GM18498 (cell line): ENCODE measurements at regions not wholly inside any gene's neighbourhood (a gene's known extent, or its start where the extent isn't known, plus 50 kb on each side); places are given as distances from the start of the nearest gene placed in this dataset.

Experiments used
- ATAC-seq: cut with Tn5 transposase; IDR thresholded peaks from one replicate; pipeline ENCODE4 v1.9.1; 2021; ENCODE audit warnings: mild to moderate bottlenecking, moderate library complexity; ENCODE audit not compliant: unreplicated experiment

DNA sequence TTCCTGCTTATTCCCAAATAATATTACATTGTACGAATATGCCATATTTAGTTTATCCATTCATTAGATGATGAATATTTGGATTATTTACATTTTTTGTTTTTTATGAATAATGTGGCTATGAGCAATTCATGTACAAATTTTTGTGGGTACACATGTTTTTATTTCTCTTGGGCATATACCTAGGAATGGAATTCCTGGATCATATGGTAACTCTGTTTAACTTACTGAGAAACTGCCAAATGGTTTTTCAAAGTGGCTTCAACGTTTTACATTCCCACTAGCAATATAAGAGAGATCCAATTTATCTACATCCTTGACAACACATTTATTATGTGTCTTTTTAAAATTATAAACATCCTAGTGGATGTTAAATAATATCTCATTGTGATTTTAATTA is 362.0 kb upstream of the TMCO5A start:
- ATAC-seq = no peak

DNA sequence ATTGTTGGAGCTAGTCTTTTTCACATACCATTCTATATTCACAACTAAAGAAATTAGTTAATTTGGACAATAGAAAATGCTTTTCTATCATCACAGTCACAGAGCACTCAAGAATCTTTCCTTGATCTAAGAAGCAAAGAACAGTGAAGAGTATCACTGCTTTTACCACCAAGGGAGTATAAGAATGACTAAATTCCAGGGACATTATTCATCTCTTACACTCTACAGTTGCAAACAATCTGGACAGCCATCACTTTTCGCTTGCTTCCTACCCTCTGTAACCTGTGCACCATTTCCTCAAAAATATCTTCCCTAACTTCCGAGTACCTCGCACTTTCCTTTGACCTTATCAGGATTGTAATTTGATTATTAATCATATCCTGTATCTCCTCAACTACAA is 359.5 kb upstream of the TMCO5A start:
- no peak for ATAC-seq

DNA sequence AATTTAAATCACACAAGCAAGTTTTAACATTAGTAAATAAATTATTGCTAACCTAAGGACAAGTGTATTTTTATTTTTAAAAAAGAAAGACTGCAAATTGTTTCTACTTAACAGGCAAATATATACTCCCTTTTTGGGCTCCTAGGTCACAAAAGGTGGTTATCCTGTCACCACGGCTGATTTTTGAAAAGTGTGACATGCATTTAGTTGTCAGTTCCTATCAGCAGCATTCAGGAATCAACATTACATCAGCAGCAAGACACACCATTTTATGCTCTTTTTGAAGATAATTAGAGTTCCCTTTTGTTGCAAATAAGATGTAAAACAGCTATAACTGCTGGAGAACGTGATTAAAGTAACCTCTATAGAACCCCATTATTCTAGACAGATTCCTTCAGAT is 357.5 kb upstream of the TMCO5A start:
- ATAC-seq = no peak

DNA sequence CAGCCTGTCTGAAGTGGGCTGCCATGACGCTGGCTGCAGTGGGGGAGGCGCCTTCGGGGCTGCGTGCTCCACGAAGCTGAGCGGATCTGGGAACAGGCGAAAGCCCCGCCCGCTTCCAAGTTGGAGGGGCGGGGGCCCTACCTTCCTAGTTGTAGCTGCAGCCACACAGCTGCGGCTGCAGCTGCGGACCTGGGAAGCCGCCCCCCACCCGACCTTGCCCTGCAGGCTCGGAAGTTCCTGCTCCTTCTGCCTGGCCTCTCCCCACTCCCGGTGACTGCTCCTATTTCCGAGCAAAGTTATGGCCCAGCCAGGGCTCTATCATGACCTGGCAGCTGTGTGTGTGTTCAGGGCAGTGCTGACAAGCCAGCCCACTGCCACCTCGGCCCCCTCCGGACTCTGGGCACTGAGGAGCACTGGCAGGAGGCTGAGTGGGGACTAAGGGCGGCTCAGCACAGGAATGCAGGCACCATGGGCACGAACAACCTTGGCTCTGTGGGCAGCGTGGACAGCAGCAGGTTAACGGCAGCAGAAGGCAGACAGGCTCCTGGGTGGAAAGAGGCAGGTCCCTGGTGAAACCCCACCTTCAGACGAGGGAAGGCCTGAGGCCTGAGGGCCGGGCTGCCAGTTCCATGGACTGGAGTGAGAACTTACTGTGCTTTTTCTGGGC is 352.4 kb upstream of the TMCO5A start:
- no peak for ATAC-seq

DNA sequence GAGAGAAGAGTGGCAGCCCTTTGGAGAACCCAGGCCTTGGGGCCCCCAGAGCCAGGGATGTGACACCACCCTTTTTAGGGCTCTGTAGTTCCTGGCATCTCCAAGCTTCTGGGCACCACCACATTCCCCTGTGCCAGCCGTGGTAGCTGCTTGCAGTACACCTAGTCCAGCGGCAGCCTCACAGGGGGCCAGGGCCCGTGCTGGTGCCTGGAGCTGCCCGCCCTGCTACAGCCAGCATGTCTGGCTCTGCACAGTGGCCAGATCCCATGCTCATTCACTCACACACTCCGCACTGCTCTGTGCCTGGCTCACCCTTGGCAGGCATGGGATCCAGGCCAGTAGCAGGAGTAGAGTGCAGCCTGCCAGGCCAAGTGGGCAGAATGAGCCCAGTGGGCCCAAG is 351.6 kb upstream of the TMCO5A start:
- no peak for ATAC-seq

DNA sequence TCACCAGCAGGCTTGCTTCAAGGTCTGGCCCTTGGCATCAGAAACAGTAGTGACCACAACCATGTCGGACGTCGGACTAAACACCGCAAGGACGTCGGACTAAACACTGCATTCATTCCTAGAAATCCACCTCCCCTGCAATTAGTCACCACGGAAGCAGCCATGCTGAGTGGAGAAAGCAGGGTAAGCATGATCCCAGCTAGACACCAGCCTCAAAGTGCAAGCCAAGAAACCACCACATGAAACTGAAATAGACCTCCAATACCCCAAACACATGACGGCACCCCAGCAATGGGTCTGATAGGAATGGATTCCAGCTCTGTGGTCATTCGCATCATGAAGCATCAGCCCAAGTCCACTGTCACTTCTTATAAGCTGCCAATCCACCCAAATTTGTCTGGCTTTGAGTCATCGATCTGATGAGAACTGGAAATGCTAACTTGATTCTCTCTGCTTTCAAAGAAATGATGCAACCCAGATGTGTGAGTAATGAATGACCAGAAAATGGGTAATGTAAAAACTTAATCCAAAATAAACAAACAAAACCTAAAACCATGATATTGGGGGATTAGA is 348.3 kb upstream of the TMCO5A start:
- no peak for ATAC-seq

DNA sequence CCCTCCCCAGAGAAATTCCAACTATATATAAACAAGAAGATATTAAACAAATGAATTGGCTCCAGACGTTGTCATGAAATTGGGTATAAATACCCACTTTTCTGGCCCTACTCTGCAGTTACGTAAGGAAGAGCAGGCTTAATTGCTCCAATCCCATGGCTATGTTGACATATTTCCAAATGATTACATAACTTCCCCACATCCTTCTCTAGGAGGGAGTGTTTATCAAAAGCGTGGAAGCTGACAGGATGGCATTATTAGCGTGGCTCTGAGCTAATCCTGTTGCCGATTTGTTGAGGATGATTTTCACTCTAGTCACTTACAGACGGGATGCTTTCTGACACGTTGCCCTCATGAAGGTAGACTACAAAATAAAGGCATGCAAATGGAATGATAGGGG is 347.5 kb upstream of the TMCO5A start:
- no peak for ATAC-seq

DNA sequence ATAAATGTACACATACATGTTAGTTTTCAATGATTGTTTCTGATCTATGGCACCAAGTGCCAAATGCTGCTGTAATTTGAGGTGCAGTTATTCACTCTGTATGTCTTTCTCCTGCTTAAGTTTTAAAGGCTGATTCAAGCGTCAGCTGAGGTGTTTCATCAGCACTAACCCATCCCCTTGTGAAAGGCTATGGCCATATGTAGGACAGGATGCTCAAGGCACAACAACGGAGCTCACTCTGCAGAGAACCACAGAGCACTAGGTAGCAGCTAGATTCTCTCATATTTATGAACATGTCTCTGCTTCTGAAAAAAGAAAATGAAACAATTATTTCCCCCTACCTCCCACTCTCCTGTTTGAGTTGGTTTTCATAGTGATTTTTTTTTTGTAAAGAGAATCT is 340.0 kb upstream of the TMCO5A start:
- no peak for ATAC-seq

DNA sequence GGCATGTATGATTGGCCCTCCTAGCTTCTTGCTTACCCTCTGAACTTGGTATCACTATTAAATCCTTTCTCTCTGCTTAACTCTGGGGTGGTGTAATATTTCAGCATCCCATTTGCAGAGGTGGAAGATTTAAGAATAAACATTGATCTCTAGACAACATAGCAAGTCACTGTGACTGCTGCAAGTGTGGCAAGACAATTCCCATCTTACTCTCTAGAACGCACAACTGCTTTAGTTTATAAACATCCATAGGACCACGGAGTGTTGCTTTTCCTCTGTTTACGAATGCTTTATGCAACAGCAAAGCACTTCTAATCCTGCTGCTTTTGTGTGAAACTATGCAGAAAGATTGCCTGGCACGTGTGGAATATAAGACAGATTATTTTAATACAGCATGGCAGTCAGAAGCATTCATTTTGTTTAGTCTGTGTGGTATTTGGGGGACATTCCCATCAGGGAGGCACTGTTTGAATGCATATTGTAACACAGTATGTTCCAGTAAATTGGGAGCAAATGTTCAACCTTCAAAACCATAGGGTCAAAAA is 338.9 kb upstream of the TMCO5A start:
- ATAC-seq = no peak

DNA sequence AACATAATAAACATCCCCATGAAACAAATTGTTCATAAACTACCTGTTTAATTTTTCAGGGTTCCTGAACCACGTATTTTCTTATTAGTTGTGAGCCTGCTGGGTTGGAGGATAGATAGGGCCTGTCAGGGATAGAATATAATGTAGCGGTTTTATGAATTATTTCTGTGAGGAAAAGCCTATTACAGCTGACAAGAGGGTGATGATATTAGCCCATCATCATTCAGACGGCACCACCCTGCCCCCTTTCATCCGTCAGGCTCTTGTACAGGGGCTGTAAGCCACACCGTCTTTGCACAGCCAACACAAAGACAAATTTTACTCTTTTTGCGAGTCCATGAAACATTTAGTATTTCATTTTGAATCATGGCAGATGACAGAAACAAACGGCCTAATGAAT is 335.3 kb upstream of the TMCO5A start:
- no peak for ATAC-seq

DNA sequence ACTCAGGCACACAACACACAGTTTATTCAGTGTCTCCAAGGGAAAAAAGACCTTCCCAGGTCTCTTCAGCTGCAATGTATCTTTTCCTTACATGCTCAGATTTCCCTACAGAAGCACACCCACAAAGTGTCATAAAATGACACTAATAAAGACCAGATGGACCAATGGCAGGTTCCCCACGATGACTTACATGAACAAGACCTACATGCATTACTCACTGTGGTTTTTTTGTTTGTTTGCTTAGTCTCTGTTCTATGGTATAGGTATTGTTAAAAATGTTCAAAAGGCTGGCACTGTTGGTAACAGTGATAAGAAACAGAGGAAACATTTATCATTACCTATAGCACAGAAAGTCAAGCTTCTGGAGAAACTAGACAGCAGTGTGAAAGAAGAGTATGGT is 318.2 kb upstream of the TMCO5A start:
- ATAC-seq = no peak

DNA sequence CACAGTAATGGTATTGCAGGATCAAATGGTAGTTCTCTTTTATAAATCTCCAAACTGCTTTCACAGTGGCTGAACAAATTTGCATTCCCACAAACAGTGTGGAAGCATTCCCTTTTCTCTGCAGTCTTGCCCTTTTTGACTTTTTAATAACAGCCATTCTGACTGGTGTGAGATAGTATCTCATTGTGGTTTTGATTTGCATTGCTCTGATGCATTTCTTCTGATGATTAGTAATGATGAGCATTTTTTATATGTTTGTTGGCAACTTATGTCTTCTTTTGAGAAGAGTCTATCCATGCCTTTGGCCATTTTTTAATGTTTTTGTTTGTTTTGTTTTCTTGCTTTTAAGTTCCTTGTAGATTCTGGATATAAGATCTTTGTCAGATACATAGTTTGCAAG is 316.1 kb upstream of the TMCO5A start:
- no peak for ATAC-seq

DNA sequence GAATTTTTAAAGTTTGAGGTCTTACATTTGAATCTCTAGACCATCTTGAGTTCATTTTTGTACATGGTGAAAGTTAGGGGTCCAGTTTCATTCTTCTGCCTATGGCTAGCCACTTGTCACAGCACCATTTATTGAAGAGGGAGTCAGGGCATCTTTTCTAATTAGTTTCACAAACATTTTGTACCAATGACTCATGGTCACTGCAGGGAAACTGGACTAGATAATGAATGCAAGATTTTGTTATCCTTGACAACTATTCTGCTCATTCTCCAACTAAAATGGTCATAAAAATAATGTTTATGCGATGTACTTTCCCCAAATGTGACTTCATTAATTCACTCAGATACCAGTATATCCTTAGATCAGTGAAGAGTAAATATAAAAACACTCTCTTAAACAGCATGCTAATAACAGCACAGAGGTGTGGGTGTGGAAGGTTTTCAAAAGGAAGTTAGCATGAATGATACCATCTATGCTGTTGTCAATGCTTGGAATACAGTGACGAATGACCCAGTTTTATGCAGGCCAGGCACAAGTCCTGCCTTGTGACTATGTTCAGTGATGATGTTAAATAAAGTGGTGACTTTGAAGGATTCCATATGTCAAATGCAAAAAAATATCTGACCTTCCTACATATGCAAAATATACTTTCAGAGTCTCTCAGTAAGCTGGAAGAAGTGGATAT is 314.9 kb upstream of the TMCO5A start:
- no peak for ATAC-seq

DNA sequence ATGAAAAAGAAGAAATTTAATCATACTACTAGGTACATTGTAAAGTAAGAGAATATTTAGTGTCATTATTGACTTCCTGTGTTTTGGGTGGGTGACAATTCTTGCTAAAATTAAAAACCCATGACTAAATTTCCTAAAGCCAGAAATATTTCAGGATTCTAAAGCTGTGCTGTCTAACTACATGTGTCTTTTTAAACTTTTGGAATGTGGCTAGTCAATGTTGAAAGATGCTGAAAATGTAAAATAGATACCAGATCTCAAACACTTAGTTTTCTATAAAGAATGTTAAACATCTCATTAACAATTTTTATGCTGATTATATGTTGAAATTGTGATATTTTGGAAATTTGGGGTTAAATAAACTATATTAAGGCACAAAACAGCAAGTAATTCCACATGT is 308.9 kb upstream of the TMCO5A start:
- ATAC-seq = no peak

DNA sequence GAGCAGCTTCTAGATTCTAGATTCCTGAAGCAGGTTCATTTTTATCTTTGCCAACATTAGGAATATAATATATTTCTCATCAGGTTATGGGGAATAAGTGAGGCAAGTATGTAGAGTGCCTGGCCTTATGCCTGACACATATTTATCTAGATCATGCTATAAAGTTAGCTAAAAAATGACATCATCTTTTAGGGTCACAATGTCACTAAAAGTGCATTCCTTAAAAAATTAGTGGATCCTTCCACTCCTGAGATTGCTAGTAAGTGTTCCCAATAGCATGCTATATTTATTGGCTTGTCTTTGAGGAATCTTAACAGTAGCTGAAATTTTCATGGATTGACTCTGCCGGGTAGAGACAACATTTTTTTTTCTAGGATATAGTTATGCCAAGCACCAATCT is 305.9 kb upstream of the TMCO5A start:
- no peak for ATAC-seq

DNA sequence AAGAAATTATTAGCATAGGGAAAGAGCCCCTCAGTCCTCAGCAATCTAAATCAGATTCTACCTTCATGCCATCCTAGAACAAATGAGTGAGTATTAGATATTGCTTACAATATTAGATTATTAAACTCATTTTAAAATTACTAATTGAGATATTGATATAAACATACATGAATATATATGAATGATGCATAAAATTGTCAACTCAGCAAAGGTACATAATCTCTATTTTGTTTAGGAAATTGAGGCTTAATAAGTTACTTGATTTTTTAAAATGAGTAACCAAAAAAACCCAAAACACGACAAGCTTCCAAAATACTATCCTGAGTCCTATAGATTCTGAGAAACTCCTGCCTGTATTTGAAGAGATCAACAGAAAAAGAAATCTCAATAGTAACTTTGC is 297.7 kb upstream of the TMCO5A start:
- no peak for ATAC-seq

DNA sequence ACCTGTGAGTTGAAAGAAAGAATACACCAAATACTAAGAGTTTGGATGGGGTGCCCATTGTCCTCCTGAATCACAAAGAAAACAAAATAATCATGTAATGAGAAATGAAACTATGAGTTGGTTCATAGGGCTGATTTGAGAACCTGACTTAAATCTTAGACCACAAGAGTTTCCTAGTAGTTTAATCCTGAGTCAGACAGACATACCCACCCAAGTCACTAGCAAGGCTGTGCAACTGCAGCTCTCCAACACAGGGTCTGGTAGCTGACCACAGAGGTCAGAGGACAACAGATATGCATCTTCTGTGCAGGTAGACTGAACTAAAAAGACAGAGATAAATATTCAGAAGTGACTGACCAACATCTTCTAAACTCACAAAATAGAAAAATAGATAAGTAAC is 296.3 kb upstream of the TMCO5A start:
- no peak for ATAC-seq

DNA sequence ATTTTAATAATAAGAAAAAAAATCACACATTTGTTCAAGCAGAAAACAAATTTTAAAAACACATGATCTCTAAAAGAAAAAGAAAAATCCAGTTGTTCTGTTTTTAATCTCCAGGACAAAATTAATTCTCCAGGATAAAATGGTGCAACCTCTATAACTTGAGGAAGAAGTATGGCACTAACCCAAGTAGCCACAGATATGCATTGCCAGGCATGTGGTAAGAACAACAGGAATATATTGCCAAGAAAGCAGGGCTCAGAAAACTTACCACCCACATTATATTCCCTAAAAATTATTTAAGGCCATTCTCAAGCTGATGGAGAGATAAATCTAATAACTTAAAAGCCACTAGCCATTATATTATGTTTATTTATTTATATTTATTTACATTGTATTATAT is 295.7 kb upstream of the TMCO5A start:
- no peak for ATAC-seq

DNA sequence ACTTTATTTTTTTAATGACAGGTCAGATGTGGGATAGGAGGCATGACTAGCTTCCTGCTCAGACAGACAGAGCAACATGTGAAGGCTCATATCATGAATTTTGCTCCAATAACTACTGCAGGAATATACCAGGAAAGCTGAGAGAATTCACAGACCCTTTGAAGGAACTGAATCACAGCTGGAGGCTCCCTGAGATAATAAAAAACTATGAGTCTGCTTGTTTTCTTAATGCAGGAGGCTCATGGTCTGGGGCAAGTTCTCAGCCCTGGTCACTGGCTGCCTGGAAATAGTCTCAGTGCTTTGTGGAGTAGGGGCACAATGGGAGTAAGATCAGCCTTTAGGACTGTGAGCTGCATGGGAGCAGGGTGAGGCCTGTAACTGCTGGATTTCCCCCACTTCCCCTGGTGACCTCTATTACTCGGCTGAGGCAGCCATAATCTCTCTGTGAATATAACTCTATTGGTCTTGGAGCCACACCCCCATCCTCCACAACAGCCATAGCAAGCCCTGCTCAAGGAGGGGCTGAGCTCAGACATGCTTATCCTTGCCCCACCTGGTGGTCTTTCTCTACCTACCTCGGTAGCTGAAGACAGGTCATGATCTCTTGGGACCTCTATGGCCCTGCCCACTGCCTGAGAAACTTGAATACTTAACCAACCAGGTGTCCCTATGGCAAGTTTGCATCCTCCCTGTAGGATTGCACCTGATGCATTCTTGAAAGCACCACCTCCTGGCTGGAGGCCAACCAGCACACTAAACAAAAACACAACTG is 281.6 kb upstream of the TMCO5A start:
- no peak for ATAC-seq

DNA sequence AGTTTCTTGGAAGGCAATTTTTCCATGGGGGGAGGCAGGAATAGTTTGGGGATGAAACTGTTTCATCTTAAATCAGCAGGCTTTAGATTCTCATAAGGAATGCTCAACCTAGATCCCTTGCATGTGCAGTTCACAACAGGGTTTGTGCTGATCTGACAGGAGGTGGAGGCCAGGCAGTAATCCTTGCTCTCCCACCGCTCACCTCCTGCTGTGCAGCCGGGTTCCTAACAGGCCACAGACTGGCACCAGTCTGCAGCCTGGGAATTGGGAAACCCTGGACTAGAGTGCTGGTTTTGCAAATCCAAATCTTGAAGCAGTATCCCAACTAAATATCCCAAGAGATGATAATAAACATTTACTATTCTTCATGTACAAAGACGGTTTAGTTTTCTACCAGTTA is 256.3 kb upstream of the TMCO5A start:
- ATAC-seq = no peak

DNA sequence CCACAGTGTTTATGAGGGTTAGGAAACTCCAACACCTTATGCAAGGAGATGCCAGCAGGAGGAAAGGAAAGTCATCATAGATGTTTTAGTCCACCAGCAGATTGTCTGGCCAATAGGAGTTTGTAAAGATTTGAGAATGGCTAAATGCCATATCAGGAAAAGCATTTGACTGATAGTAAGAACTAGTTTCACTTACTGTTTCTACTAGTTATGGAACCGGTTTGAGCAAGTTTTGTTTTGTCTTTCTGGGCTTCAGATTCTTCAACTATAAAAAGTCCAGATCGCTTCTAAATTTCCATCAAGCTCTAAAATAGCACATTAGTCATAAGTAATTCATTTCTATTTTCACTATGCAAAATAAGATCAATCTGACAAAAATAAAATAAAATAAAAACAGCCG is 254.8 kb upstream of the TMCO5A start:
- ATAC-seq = no peak

DNA sequence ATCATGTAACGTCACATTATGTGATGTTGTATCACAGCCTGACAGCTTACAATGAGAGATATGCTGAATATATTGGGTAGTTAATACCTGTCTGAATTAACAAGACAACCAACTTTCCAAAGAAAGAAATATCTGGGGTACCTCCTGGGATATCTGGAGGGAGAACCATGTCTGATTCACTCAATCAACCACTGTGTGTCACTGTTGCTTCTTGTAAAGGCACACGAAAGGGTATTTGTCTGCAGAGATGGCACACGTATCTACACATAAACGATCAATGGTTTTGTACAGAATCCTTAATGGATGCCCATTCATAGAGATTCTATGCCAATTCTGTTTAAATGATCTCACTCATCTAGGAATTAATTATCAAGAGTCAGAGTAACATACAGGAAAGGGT is 252.1 kb upstream of the TMCO5A start:
- no peak for ATAC-seq
